ENCODE measurements at regions not wholly inside any gene's neighbourhood (a gene's known extent, or its start where the extent isn't known, plus 50 kb on each side); places are given as distances from the start of the nearest gene placed in this dataset.

GRCh38 chr10:60446070-60446833 lies 56.6 kb upstream of the ANK3 start:
- no peak overlapping the region for H3K4me3 Mint-ChIP-seq
- no peaks in the 10 kb centered on the region for H3K9me3 Mint-ChIP-seq
- ATAC-seq (no peak), DNase-seq (ENCODE audit: low spot score in 2 of 2) (no peak)
- H3K27ac Mint-ChIP-seq = no peak overlapping the region
- H3K36me3 Mint-ChIP-seq = no peaks in the 10 kb centered on the region
- H3K4me1 Mint-ChIP-seq = peaks cover 12% of the 10 kb centered on the region

DNA sequence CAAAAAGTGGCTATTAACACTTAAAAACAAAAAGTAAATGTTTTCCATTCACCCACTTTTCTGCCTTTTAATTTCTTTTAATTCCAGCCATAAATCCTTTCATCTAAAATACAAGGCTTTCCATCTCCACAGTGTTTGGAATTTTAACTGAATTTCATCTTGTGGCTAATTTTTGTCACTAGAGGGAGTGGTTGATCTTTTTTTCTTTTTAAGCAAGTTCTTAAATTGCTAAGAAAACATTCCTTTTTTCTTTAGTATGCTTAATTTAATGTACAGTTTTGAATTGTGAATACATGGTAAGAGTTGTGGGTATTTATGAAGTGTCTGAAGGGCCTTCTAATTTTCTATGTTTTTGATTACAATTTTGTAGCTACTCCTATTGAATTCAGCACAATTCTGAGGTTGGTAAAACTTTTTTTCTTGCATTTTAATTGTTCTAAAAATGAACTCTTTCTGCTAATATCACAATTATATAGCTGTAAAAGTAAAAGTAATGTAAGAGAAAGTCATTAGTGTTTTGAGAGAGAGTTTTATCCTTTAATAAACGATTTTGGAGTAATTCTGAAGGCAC lies 54.9 kb upstream of the ANK3 start:
- DNase-seq (ENCODE audit: low spot score in 2 of 2) (no peak), ATAC-seq (no peak)
- H3K4me3 Mint-ChIP-seq = no peak overlapping the region
- H3K27ac Mint-ChIP-seq = no peak overlapping the region
- peaks cover 8% of the 10 kb centered on the region for H3K4me1 Mint-ChIP-seq
- H3K9me3 Mint-ChIP-seq = no peaks in the 10 kb centered on the region
- no peaks in the 10 kb centered on the region for H3K36me3 Mint-ChIP-seq

- H3K9me3 Mint-ChIP-seq = no peaks in the 10 kb centered on the region
- no peak for ATAC-seq
- peaks cover 8% of the 10 kb centered on the region for H3K4me1 Mint-ChIP-seq
- no peaks in the 10 kb centered on the region for H3K36me3 Mint-ChIP-seq
- H3K27ac Mint-ChIP-seq = no peak overlapping the region
- DNase-seq (ENCODE audit: low spot score in 2 of 2) = no peak
- H3K4me3 Mint-ChIP-seq = no peak overlapping the region
Observed at GRCh38 chr10:60443346-60443745, 53.7 kb upstream of the ANK3 start.

GRCh38 chr10:60441515-60441914 lies 51.8 kb upstream of the ANK3 start:
- no peak for DNase-seq (ENCODE audit: low spot score in 2 of 2)
- H3K36me3 Mint-ChIP-seq = no peaks in the 10 kb centered on the region
- no peak overlapping the region for H3K27ac Mint-ChIP-seq

DNA sequence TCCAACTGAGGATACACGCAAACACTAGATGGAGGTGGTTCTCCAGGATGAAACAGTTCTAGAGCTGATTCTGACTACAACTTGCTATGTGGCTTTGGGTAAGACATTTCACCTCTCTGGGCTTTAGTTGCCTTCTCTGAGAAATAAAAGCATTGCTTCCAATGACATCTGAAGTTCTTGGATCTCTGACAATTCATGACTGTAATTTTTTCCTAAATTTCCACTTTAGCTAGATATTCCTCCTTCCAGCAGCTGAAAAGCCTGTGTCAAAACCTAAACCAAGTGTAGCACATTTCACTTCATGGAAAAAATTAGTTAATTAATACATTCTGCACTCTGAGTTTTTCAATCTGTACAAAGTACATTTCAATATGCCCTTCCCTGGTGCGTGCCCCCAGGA lies 50.0 kb upstream of the ANK3 start:
- Mint-ChIP-seq H3K4me1 (no peaks in the 10 kb centered on the region), H3K4me3 (no peak overlapping the region), H3K9me3 (no peaks in the 10 kb centered on the region), H3K36me3 (no peaks in the 10 kb centered on the region), H3K27ac (no peak overlapping the region)
- no peak for DNase-seq (ENCODE audit: low spot score in 2 of 2)
- ATAC-seq = no peak

More at GRCh38 chr10:60441515-60441914, 51.8 kb upstream of the ANK3 start:
- Mint-ChIP-seq H3K9me3 (no peaks in the 10 kb centered on the region), H3K4me3 (no peak overlapping the region), H3K4me1 (no peaks in the 10 kb centered on the region)
- ATAC-seq = no peak

Data from stimulated activated effector memory CD8-positive, alpha-beta T cell treated with anti-CD3 and anti-CD28 coated beads, Interleukin-12 subunit alpha, Interleukin-12 subunit beta, amount 100 ng/mL, for 72 hours (primary cell).